Peyer's patch (tissue), 4 donors: ENCODE measurements at regions not wholly inside any gene's neighbourhood (a gene's known extent, or its start where the extent isn't known, plus 50 kb on each side); places are given as distances from the start of the nearest gene placed in this dataset.

Source experiments
- POLR2A ChIP-seq, 2 donors: fragments of 450-650 bp; IDR thresholded peaks; one replicate each; pipeline ENCODE4 v1.5.1; 2017; ENCODE audit warnings: antibody characterized with exemption in 2 of 2, mild to moderate bottlenecking in 2 of 2, moderate library complexity in 2 of 2
- TF ChIP-seq, protein P1 (sequence below), 6 experiments: fragments of 450-650 bp in 4 of 6; fragments of 200-600 bp in 2 of 6; sonication (generic) in 1 of 6; IDR thresholded peaks; one replicate each; pipeline ENCODE4 v1.5.1; 2017 to 2019; ENCODE audit warnings: antibody characterized with exemption in 6 of 6, mild to moderate bottlenecking in 3 of 6, moderate library complexity in 1 of 6

GRCh38 chr16:75789237-75789636 is 62.9 kb upstream of the CPHXL start:
- TF ChIP-seq, protein P1, sequence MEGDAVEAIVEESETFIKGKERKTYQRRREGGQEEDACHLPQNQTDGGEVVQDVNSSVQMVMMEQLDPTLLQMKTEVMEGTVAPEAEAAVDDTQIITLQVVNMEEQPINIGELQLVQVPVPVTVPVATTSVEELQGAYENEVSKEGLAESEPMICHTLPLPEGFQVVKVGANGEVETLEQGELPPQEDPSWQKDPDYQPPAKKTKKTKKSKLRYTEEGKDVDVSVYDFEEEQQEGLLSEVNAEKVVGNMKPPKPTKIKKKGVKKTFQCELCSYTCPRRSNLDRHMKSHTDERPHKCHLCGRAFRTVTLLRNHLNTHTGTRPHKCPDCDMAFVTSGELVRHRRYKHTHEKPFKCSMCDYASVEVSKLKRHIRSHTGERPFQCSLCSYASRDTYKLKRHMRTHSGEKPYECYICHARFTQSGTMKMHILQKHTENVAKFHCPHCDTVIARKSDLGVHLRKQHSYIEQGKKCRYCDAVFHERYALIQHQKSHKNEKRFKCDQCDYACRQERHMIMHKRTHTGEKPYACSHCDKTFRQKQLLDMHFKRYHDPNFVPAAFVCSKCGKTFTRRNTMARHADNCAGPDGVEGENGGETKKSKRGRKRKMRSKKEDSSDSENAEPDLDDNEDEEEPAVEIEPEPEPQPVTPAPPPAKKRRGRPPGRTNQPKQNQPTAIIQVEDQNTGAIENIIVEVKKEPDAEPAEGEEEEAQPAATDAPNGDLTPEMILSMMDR (IDR thresholded peaks at IDR 0.05) = peak; percentile 48 to 88 (median 82)
- TF ChIP-seq POLR2A (IDR thresholded peaks at IDR 0.05) = no peak
